OCI-LY3 (cell line): ENCODE measurements at regions not wholly inside any gene's neighbourhood (a gene's known extent, or its start where the extent isn't known, plus 50 kb on each side); places are given as distances from the start of the nearest gene placed in this dataset.

Experiments used
- CTCF ChIP-seq: fragments of 200-600, 300-600 bp; sonication (generic); IDR thresholded peaks from 2 replicates; pipeline ENCODE4 v1.5.1; 2014; ENCODE audit warnings: antibody characterized with exemption, low read length, low read depth
- EZH2phosphoT487 ChIP-seq: fragments of 200-600 bp; shearing (Covaris generic); IDR thresholded peaks from 2 replicates; pipeline ENCODE4 v1.6.1; 2018; ENCODE audit warnings: antibody characterized with exemption, mixed run types, low read depth

GRCh38 chr7:124633740-124634139, 131.9 kb downstream of the GPR37 start:
- TF ChIP-seq CTCF, result no peak
- TF ChIP-seq EZH2phosphoT487, result no peak
